BLaER1 treated with 17β-estradiol and CSF1 and Interleukin-3, amounts not matched to agents 10 nM and 100 nM (cell line): ENCODE measurements at regions not wholly inside any gene's neighbourhood (a gene's known extent, or its start where the extent isn't known, plus 50 kb on each side); places are given as distances from the start of the nearest gene placed in this dataset.
"Not testable (repeated sequence)": the region's sequence is repeated elsewhere in the genome, so short reads cannot be mapped to it uniquely, and the experiment has no call there.

Experiments used
- H3K27ac ChIP-seq, 11 experiments: shearing (Covaris generic); formaldehyde crosslinking; 2 replicates each; pipeline ENCODE4 v1.8.1; 2022
- H3K27me3 ChIP-seq, 11 experiments: shearing (Covaris generic); formaldehyde crosslinking; 2 replicates each; pipeline ENCODE4 v1.8.1; 2022
- H3K36me3 ChIP-seq, 11 experiments: shearing (Covaris generic); formaldehyde crosslinking; 2 replicates each; pipeline ENCODE4 v1.8.1; 2022
- H3K4me1 ChIP-seq, 10 experiments: shearing (Covaris generic); formaldehyde crosslinking; 2 replicates each; pipeline ENCODE4 v1.8.1; 2022
- H3K4me2 ChIP-seq, 11 experiments: shearing (Covaris generic); formaldehyde crosslinking; 2 replicates each; pipeline ENCODE4 v1.8.1; 2022
- H3K4me3 ChIP-seq, 10 experiments: shearing (Covaris generic); formaldehyde crosslinking; 2 replicates each; pipeline ENCODE4 v1.8.1; 2022
- H3K9ac ChIP-seq, 11 experiments: shearing (Covaris generic); formaldehyde crosslinking; 2 replicates each; pipeline ENCODE4 v1.8.1; 2022
- H3K9me3 ChIP-seq, 11 experiments: shearing (Covaris generic); formaldehyde crosslinking; replicated peaks in 1 of 11; 2 replicates each; pipeline ENCODE4 v1.8.1; 2022
- H4K20me1 ChIP-seq, 11 experiments: shearing (Covaris generic); formaldehyde crosslinking; 2 replicates each; pipeline ENCODE4 v1.8.1; 2022
- Cebpa-rat ChIP-seq, 11 experiments: shearing (Covaris generic); IDR thresholded peaks; 2 replicates each; pipeline ENCODE4 v1.8.1; 2022

GRCh38 chr2:39991298-39991697, 212.2 kb upstream of the THUMPD2 start:
- H3K9me3 ChIP-seq, result no peaks in the 10 kb centered on the region
- H3K4me2 ChIP-seq, result no peak overlapping the region
- H3K27me3 ChIP-seq, result no peaks in the 10 kb centered on the region
- TF ChIP-seq Cebpa-rat (IDR thresholded peaks at IDR 0.05), result no peak
- no peak overlapping the region for H3K4me3 ChIP-seq
- H3K36me3 ChIP-seq, result no peaks in the 10 kb centered on the region
- no peak overlapping the region for H3K9ac ChIP-seq
- H3K4me1 ChIP-seq, result no peaks in the 10 kb centered on the region
- H3K27ac ChIP-seq, result no peak overlapping the region
- H4K20me1 ChIP-seq, result no peaks in the 10 kb centered on the region

DNA sequence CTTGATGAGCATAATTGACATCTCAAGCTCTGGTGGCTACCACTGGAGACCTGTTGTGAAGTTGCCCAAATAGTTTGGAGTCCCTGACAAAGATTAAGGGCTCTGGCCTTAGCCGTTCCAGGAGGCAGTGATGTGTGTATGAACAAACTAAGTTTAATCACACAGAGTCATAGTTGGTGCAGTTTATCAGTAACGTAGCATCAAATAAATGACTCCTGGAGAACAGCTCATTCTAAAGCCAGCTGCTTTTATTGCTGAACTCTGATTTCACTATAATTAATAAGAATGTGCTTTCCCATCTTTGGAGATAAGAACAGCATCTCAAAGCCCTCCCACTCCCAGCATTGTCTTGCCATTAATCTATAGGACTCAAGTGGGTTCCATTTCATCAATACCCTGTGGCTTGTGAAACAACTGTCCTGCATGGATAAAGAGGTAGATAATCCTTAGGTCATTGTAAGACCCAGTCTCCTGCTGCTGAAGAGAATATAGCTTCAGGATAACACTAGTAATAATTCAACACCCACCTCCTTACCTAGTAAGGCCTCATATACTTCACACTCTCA, 211.4 kb upstream of the THUMPD2 start:
- TF ChIP-seq Cebpa-rat (IDR thresholded peaks at IDR 0.05), result no peak
- Histone ChIP-seq H3K9me3 (no peaks in the 10 kb centered on the region), H3K4me1 (no peaks in the 10 kb centered on the region), H3K27me3 (no peaks in the 10 kb centered on the region), H3K27ac (no peak overlapping the region), H3K4me3 (no peak overlapping the region), H3K36me3 (no peaks in the 10 kb centered on the region), H3K9ac (no peak overlapping the region), H3K4me2 (no peak overlapping the region), H4K20me1 (no peaks in the 10 kb centered on the region)

DNA sequence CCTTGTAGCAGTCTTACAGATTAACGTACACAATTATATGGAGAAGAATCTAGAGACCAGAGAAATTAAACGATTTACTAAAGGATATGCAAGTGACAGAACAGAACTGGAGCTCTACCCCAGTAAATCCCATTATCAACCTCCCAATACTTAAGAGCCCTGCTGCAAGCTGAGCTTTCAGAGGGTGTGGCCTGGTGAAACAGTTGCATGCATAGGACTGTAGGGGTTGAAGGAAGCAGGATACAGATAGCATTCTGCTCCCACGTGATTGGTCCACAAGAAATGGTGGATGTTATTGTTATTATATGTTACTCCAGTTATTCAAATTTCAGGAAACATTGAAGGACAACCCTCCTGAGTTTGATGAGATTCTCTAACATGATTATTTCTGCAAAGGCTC, 210.8 kb upstream of the THUMPD2 start:
- Histone ChIP-seq H3K4me3 (no peak overlapping the region), H3K36me3 (no peaks in the 10 kb centered on the region), H3K4me2 (no peak overlapping the region), H3K9me3 (peaks cover 0 to 3% (median 0%) of the 10 kb centered on the region in 11 experiments; a peak in 1 of 22 replicates), H3K4me1 (no peaks in the 10 kb centered on the region), H3K9ac (no peak overlapping the region), H3K27ac (no peak overlapping the region), H3K27me3 (no peaks in the 10 kb centered on the region), H4K20me1 (no peaks in the 10 kb centered on the region)
- TF ChIP-seq Cebpa-rat (IDR thresholded peaks at IDR 0.05), result no peak

- H3K36me3 ChIP-seq, result no peaks in the 10 kb centered on the region
- H4K20me1 ChIP-seq, result no peaks in the 10 kb centered on the region
- no peak overlapping the region for H3K4me2 ChIP-seq
- no peak for TF ChIP-seq Cebpa-rat (IDR thresholded peaks at IDR 0.05)
- no peak overlapping the region for H3K9ac ChIP-seq
- no peak overlapping the region for H3K4me3 ChIP-seq
- no peaks in the 10 kb centered on the region for H3K27me3 ChIP-seq
- H3K27ac ChIP-seq, result no peak overlapping the region
- peaks cover 7 to 18% (median 14%) of the 10 kb centered on the region in 11 experiments; a peak in 17 of 22 replicates for H3K9me3 ChIP-seq
- no peaks in the 10 kb centered on the region for H3K4me1 ChIP-seq
Observed at GRCh38 chr2:39981883-39982311, 202.8 kb upstream of the THUMPD2 start.

GRCh38 chr2:39975476-39976020, 196.5 kb upstream of the THUMPD2 start:
- Histone ChIP-seq H3K9me3 (peaks cover 4 to 13% (median 8%) of the 10 kb centered on the region in 11 experiments; a peak in 16 of 22 replicates), H3K27me3 (no peaks in the 10 kb centered on the region)

GRCh38 chr2:39968037-39968436, 189.0 kb upstream of the THUMPD2 start:
- TF ChIP-seq Cebpa-rat (IDR thresholded peaks at IDR 0.05), result no peak

More at GRCh38 chr2:39975476-39976020, 196.5 kb upstream of the THUMPD2 start:
- TF ChIP-seq Cebpa-rat (IDR thresholded peaks at IDR 0.05), result no peak
- Histone ChIP-seq H3K4me1 (no peaks in the 10 kb centered on the region), H3K4me3 (no peak overlapping the region), H4K20me1 (no peaks in the 10 kb centered on the region), H3K9ac (no peak overlapping the region), H3K36me3 (no peaks in the 10 kb centered on the region), H3K27ac (no peak overlapping the region), H3K4me2 (no peak overlapping the region)

DNA sequence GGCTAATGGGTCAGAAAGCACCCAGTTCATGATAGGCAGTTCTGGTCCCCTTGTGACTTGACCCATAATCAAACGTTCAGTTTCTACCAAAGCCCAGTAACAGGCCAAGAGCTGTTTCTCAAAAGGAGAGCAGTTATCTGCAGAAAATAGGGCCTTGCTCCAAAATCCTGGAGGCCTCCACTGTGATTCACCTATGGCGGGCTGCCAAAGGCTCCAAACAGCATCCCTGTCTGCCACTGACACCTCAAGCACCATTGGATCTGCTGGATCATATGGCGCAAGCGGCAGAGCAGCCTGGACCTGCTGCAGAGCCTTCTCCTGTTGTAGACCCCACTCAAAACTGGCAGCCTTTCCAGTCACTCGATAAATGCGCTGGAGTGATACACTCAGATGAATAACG, 181.6 kb upstream of the THUMPD2 start:
- not testable (repeated sequence) for H3K4me1 ChIP-seq, H3K27ac ChIP-seq, H3K9ac ChIP-seq, H3K4me2 ChIP-seq, H4K20me1 ChIP-seq, H3K27me3 ChIP-seq, H3K36me3 ChIP-seq, H3K4me3 ChIP-seq
- peaks cover 0 to 29% (median 4%) of the 10 kb centered on the region in 11 experiments; a peak in 2 of 22 replicates for H3K9me3 ChIP-seq

More at GRCh38 chr2:39968037-39968436, 189.0 kb upstream of the THUMPD2 start:
- Histone ChIP-seq H3K4me1 (no peaks in the 10 kb centered on the region), H3K27me3 (no peaks in the 10 kb centered on the region), H3K4me2 (no peak overlapping the region), H3K36me3 (no peaks in the 10 kb centered on the region), H3K9ac (no peak overlapping the region), H4K20me1 (no peaks in the 10 kb centered on the region), H3K27ac (no peak overlapping the region), H3K9me3 (peaks cover 0 to 10% (median 5%) of the 10 kb centered on the region in 11 experiments; a peak in 9 of 22 replicates), H3K4me3 (no peak overlapping the region)

GRCh38 chr2:39954346-39954745, 175.3 kb upstream of the THUMPD2 start:
- TF ChIP-seq Cebpa-rat (IDR thresholded peaks at IDR 0.05), result no peak

DNA sequence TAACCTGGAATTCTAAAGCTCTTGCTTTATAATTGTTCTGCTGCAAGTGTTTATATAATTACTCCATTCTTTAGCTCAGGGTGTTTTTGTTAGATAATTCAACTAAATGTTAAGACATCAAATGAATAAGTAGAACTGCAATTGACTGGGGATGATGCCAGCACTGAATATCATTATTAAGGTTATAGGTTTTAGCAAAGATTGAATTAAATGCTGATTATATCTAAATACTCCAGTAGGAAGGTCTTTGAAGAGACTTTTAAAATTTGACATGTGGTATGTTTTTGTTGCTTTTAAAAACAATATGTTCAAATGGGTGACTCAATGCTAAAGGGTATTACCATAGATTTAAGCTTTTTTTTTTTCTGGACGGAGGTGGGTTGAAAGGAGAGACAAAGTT, 170.1 kb upstream of the THUMPD2 start:
- Histone ChIP-seq H3K36me3 (no peaks in the 10 kb centered on the region), H3K4me2 (no peak overlapping the region), H3K27ac (no peak overlapping the region), H4K20me1 (no peaks in the 10 kb centered on the region), H3K4me3 (no peak overlapping the region), H3K9me3 (no peaks in the 10 kb centered on the region), H3K27me3 (no peaks in the 10 kb centered on the region), H3K9ac (no peak overlapping the region), H3K4me1 (no peaks in the 10 kb centered on the region)
- TF ChIP-seq Cebpa-rat (IDR thresholded peaks at IDR 0.05), result no peak

More at GRCh38 chr2:39954346-39954745, 175.3 kb upstream of the THUMPD2 start:
- no peak overlapping the region for H3K4me3 ChIP-seq
- 0 out of 22 replicates have a peak, but pooled peaks cover 0 to 3% (median 0%) of the 10 kb centered on the region in 11 experiments for H3K9me3 ChIP-seq
- no peaks in the 10 kb centered on the region for H4K20me1 ChIP-seq
- no peak overlapping the region for H3K4me2 ChIP-seq
- no peak overlapping the region for H3K27ac ChIP-seq
- H3K27me3 ChIP-seq, result no peaks in the 10 kb centered on the region
- no peak overlapping the region for H3K9ac ChIP-seq
- peaks cover 0 to 5% (median 0%) of the 10 kb centered on the region in 10 experiments; a peak in 1 of 20 replicates for H3K4me1 ChIP-seq
- no peaks in the 10 kb centered on the region for H3K36me3 ChIP-seq
